Keratinocyte (primary cell): ENCODE measurements at regions not wholly inside any gene's neighbourhood (a gene's known extent, or its start where the extent isn't known, plus 50 kb on each side); places are given as distances from the start of the nearest gene placed in this dataset.

Experiments used
- DNase-seq: peaks from one replicate; pipeline ENCODE4 v3.0.0-alpha.2; 2011; ENCODE audit warnings: low read depth, missing footprints, low spot score
- FAIRE-seq: peaks from 2 replicates; lab custom pipeline; 2011; peaks lifted over from hg19 to GRCh38; lab: Jason Lieb, UNC
- H2AFZ ChIP-seq: 2 replicates; pipeline ENCODE4 v1.6.0; 2012; ENCODE audit warnings: low read length, control low read depth, inconsistent platforms; ENCODE audit not compliant: control insufficient read depth
- H3K27ac ChIP-seq: 2 replicates; pipeline ENCODE4 v1.5.1; 2011; ENCODE audit warnings: low read length; ENCODE audit not compliant: control insufficient read depth, insufficient read depth
- H3K27me3 ChIP-seq: 3 replicates; pipeline ENCODE4 v1.6.0; 2011; ENCODE audit warnings: low read length; ENCODE audit not compliant: control insufficient read depth, insufficient read depth; ENCODE audit errors: extremely low read depth
- H3K36me3 ChIP-seq, 2 experiments: 2 replicates in 1 of 2; 3 replicates in 1 of 2; pipeline ENCODE4 v1.5.1; 2011; ENCODE audit warnings: low read length in 2 of 2, mild to moderate bottlenecking in 1 of 2; ENCODE audit not compliant: control insufficient read depth in 2 of 2, insufficient read depth in 2 of 2; ENCODE audit errors: extremely low read depth in 1 of 2
- H3K4me1 ChIP-seq: 3 replicates; pipeline ENCODE4 v1.5.1; 2011; ENCODE audit warnings: low read length; ENCODE audit not compliant: control insufficient read depth, insufficient read depth; ENCODE audit errors: extremely low read depth
- H3K4me2 ChIP-seq: 3 replicates; pipeline ENCODE4 v1.6.0; 2011; ENCODE audit warnings: low read depth, low read length; ENCODE audit not compliant: control insufficient read depth, insufficient read depth; ENCODE audit errors: extremely low read depth
- H3K4me3 ChIP-seq, 3 experiments: fragments of 200-600 bp in 1 of 3; sonication (generic) in 1 of 3; 2 replicates in 2 of 3; 3 replicates in 1 of 3; pipeline ENCODE4 v1.5.1; 2011 to 2016; ENCODE audit warnings: low read length in 3 of 3, mild to moderate bottlenecking in 3 of 3, control low read depth in 2 of 3, inconsistent platforms in 1 of 3, low read depth in 1 of 3, mixed read lengths in 1 of 3, mixed run types in 1 of 3, moderate library complexity in 1 of 3; ENCODE audit not compliant: control insufficient read depth in 2 of 3, insufficient read depth in 2 of 3; ENCODE audit errors: extremely low read depth in 1 of 3
- H3K79me2 ChIP-seq: 2 replicates; pipeline ENCODE4 v1.6.0; 2012; ENCODE audit warnings: low read length; ENCODE audit not compliant: control insufficient read depth, insufficient read depth
- H3K9ac ChIP-seq: 3 replicates; pipeline ENCODE4 v1.6.0; 2011; ENCODE audit warnings: low read length; ENCODE audit not compliant: control insufficient read depth, insufficient read depth; ENCODE audit errors: extremely low read depth
- H3K9me1 ChIP-seq: 3 replicates; pipeline ENCODE4 v1.6.0; 2011; ENCODE audit warnings: low read length; ENCODE audit not compliant: control insufficient read depth, insufficient read depth; ENCODE audit errors: extremely low read depth
- H3K9me3 ChIP-seq: 2 replicates; pipeline ENCODE4 v1.5.1; 2012; ENCODE audit warnings: low read depth, low read length; ENCODE audit not compliant: control insufficient read depth
- H4K20me1 ChIP-seq: 3 replicates; pipeline ENCODE4 v1.6.0; 2011; ENCODE audit warnings: low read length; ENCODE audit not compliant: control insufficient read depth, insufficient read depth; ENCODE audit errors: extremely low read depth
- EZH2 ChIP-seq: IDR thresholded peaks from one replicate; pipeline ENCODE4 v1.6.1; 2012; ENCODE audit warnings: inconsistent platforms, mild to moderate bottlenecking, low read length, moderate library complexity
- dilution Hi-C: fragments of 300-500 bp; cut with MboI; formaldehyde crosslinking; loops from one replicate; pipeline ENCODE4 v1.7.0; 2020; ENCODE audit warnings: low sequenced_read_pairs; ENCODE audit not compliant: extremely low pct_ligation_motif_present
- TF ChIP-seq, protein P1 (sequence below), 3 experiments: IDR thresholded peaks in 1 of 3; conservative IDR thresholded peaks in 1 of 3; optimal IDR thresholded peaks in 1 of 3; 2 replicates in 2 of 3; 3 replicates in 1 of 3; pipeline versions ENCODE3 to v1.5.1; 2011; ENCODE audit warnings: low read length in 3 of 3, mild to moderate bottlenecking in 3 of 3, moderate library complexity in 2 of 3, control low read depth in 1 of 3, inconsistent platforms in 1 of 3; ENCODE audit not compliant: insufficient read depth in 2 of 3; ENCODE audit errors: extremely low read depth in 1 of 3

DNA sequence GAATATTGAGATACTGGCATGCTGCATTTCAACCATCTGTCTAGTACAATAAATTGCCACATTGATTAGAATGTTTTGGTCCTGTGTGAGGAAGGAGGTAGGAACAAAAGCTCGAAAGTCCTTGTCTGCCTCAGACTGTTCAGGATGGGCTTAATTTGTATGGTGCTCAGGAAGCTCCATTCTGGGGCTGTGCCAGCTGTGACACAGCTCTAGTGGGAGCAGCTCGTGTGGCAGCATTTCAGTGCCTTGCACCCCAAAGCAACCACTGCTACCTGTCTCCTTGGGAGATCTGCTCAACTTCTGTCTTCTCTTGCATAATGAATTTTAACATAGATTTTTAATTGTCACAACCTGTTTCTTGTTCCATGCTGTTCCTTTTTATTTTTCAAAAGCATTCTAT, 144.4 kb upstream of the THUMPD2 start:
- no peak overlapping the region for H3K27ac ChIP-seq
- H3K9me3 ChIP-seq, result no peaks in the 10 kb centered on the region
- no peaks in the 10 kb centered on the region for H3K4me1 ChIP-seq
- no peaks in the 10 kb centered on the region for H3K9me1 ChIP-seq
- H4K20me1 ChIP-seq, result no peaks in the 10 kb centered on the region
- FAIRE-seq, result no peak
- H3K79me2 ChIP-seq, result no peaks in the 10 kb centered on the region
- H3K36me3 ChIP-seq, result no peaks in the 10 kb centered on the region
- H2AFZ ChIP-seq, result no peak overlapping the region
- no peak overlapping the region for H3K4me2 ChIP-seq
- no peak overlapping the region for H3K9ac ChIP-seq
- H3K27me3 ChIP-seq, result no peaks in the 10 kb centered on the region
- dilution Hi-C loops, result no loop called here
- DNase-seq, result no peak
- TF ChIP-seq EZH2, result no peak
- TF ChIP-seq, protein P1, sequence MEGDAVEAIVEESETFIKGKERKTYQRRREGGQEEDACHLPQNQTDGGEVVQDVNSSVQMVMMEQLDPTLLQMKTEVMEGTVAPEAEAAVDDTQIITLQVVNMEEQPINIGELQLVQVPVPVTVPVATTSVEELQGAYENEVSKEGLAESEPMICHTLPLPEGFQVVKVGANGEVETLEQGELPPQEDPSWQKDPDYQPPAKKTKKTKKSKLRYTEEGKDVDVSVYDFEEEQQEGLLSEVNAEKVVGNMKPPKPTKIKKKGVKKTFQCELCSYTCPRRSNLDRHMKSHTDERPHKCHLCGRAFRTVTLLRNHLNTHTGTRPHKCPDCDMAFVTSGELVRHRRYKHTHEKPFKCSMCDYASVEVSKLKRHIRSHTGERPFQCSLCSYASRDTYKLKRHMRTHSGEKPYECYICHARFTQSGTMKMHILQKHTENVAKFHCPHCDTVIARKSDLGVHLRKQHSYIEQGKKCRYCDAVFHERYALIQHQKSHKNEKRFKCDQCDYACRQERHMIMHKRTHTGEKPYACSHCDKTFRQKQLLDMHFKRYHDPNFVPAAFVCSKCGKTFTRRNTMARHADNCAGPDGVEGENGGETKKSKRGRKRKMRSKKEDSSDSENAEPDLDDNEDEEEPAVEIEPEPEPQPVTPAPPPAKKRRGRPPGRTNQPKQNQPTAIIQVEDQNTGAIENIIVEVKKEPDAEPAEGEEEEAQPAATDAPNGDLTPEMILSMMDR (optimal IDR thresholded peaks at IDR 0.05 in 1 of 3, IDR thresholded peaks at IDR 0.05 in 1 of 3, conservative IDR thresholded peaks at IDR 0.05 in 1 of 3; ENCODE audit: extremely low read depth in 1 of 3, insufficient read depth in 2 of 3, low read length in 3 of 3), result no peak
- no peak overlapping the region for H3K4me3 ChIP-seq

DNA sequence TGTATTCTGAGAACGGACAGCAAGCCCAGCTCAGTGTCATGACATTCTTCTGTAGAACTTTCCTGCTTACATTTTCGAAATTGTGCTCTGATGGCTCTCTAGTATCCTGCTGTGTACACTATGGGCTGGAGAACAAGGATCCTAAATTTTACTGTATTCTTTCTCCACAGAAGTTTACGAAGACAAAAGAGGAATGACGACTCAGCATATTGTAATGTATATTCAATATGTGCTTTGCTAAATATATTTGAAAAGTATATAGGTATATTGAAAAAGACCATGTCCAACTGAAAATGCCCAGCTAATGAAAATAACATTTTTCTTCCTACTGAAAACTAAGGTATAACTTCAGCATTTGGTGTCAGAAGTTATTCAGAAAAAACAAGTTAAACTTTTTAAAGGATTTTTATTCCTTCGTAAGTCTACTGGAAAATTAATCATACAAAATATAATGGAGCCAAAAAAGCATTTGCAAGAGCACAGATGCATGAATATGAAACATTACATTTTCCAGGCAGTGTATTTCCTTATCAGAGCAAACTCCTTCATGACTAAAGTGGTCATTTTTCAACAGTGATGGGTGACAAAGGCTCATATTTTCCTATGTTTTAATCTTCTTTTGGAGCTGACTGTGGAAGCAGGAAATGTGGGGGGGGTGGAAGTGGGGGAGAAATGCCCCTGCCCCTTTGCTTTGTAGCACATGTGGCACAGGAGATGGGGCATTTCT, 143.8 kb upstream of the THUMPD2 start:
- no peak overlapping the region for H3K9ac ChIP-seq
- no peak overlapping the region for H3K4me2 ChIP-seq
- TF ChIP-seq EZH2, result no peak
- TF ChIP-seq, protein P1 (optimal IDR thresholded peaks at IDR 0.05 in 1 of 3, IDR thresholded peaks at IDR 0.05 in 1 of 3, conservative IDR thresholded peaks at IDR 0.05 in 1 of 3; ENCODE audit: extremely low read depth in 1 of 3, insufficient read depth in 2 of 3, low read length in 3 of 3), result no peak
- H3K4me3 ChIP-seq, result no peak overlapping the region
- H3K79me2 ChIP-seq, result no peaks in the 10 kb centered on the region
- H2AFZ ChIP-seq, result no peak overlapping the region
- no peak overlapping the region for H3K27ac ChIP-seq
- H4K20me1 ChIP-seq, result no peaks in the 10 kb centered on the region
- H3K27me3 ChIP-seq, result no peaks in the 10 kb centered on the region
- H3K36me3 ChIP-seq, result no peaks in the 10 kb centered on the region
- DNase-seq (no peak), FAIRE-seq (no peak)
- H3K9me1 ChIP-seq, result no peaks in the 10 kb centered on the region
- no peaks in the 10 kb centered on the region for H3K4me1 ChIP-seq
- dilution Hi-C loops, result no loop called here
- no peaks in the 10 kb centered on the region for H3K9me3 ChIP-seq
